H9 (cell line): ENCODE measurements at regions not wholly inside any gene's neighbourhood (a gene's known extent, or its start where the extent isn't known, plus 50 kb on each side); places are given as distances from the start of the nearest gene placed in this dataset.

Experiments used
- DNase-seq: peaks from one replicate; pipeline ENCODE4 v3.0.0-alpha.2; 2017
- H2AFZ ChIP-seq: one replicate; pipeline ENCODE4 v1.6.1; 2013; ENCODE audit warnings: mild to moderate bottlenecking, low read length, control low read depth, moderate library complexity
- H2AK5ac ChIP-seq: 2 replicates; pipeline ENCODE4 v1.6.1; 2013; ENCODE audit warnings: low read length, control low read depth, mixed read lengths; ENCODE audit not compliant: insufficient read length
- H2BK120ac ChIP-seq: one replicate; pipeline ENCODE4 v1.6.1; 2013; ENCODE audit warnings: low read depth, mild to moderate bottlenecking, low read length, control low read depth, inconsistent platforms; ENCODE audit not compliant: poor library complexity, severe bottlenecking
- H2BK12ac ChIP-seq: 2 replicates; pipeline ENCODE4 v1.6.1; 2013; ENCODE audit warnings: low read length, control low read depth, mixed read lengths, low read depth; ENCODE audit not compliant: insufficient read length
- H2BK15ac ChIP-seq: 2 replicates; pipeline ENCODE4 v1.6.1; 2013; ENCODE audit warnings: low read depth, low read length, control low read depth
- H2BK20ac ChIP-seq: one replicate; pipeline ENCODE4 v1.6.1; 2013; ENCODE audit warnings: low read depth, mild to moderate bottlenecking, low read length, control low read depth, inconsistent platforms; ENCODE audit not compliant: poor library complexity, severe bottlenecking
- H2BK5ac ChIP-seq: 2 replicates; pipeline ENCODE4 v1.6.1; 2013; ENCODE audit warnings: low read length, control low read depth, mixed read lengths; ENCODE audit not compliant: insufficient read length
- H3K14ac ChIP-seq: 2 replicates; pipeline ENCODE4 v1.6.1; 2013; ENCODE audit warnings: low read length, control low read depth; ENCODE audit not compliant: insufficient read depth
- H3K18ac ChIP-seq: 2 replicates; pipeline ENCODE4 v1.6.1; 2013; ENCODE audit warnings: low read depth, mild to moderate bottlenecking, mixed read lengths, low read length, control low read depth; ENCODE audit not compliant: insufficient read length
- H3K23ac ChIP-seq: 2 replicates; pipeline ENCODE4 v1.6.1; 2013; ENCODE audit warnings: low read length, control low read depth, mixed read lengths, low read depth; ENCODE audit not compliant: insufficient read length
- H3K23me2 ChIP-seq: 2 replicates; pipeline ENCODE4 v1.6.1; 2013; ENCODE audit warnings: low read depth, mild to moderate bottlenecking, mixed read lengths, low read length, control low read depth; ENCODE audit not compliant: insufficient read length, poor library complexity, severe bottlenecking
- H3K27ac ChIP-seq: 2 replicates; pipeline ENCODE4 v1.5.1; 2013; ENCODE audit warnings: low read length, control low read depth, mixed read lengths, low read depth; ENCODE audit not compliant: insufficient read length
- H3K27me3 ChIP-seq: 2 replicates; pipeline ENCODE4 v1.6.1; 2013; ENCODE audit warnings: low read length, control low read depth, inconsistent platforms; ENCODE audit not compliant: insufficient read depth
- H3K4ac ChIP-seq: 2 replicates; pipeline ENCODE4 v1.6.1; 2013; ENCODE audit warnings: low read depth, mild to moderate bottlenecking, control low read depth, inconsistent platforms, low read length, moderate library complexity
- H3K4me1 ChIP-seq: 2 replicates; pipeline ENCODE4 v1.6.1; 2013; ENCODE audit warnings: low read length, control low read depth, inconsistent platforms; ENCODE audit not compliant: insufficient read depth
- H3K4me2 ChIP-seq: 2 replicates; pipeline ENCODE4 v1.6.1; 2013; ENCODE audit warnings: low read length, control low read depth, mixed read lengths; ENCODE audit not compliant: insufficient read length, insufficient read depth
- H3K56ac ChIP-seq: 2 replicates; pipeline ENCODE4 v1.6.1; 2013; ENCODE audit warnings: low read depth, mild to moderate bottlenecking, mixed read lengths, low read length, control low read depth; ENCODE audit not compliant: insufficient read length
- H3K79me1 ChIP-seq: 2 replicates; pipeline ENCODE4 v1.6.1; 2013; ENCODE audit warnings: low read depth, mild to moderate bottlenecking, moderate library complexity, low read length, control low read depth, inconsistent platforms; ENCODE audit not compliant: insufficient read depth, poor library complexity, severe bottlenecking
- H3K79me2 ChIP-seq: 2 replicates; pipeline ENCODE4 v1.6.1; 2013; ENCODE audit warnings: low read length, control low read depth, inconsistent platforms; ENCODE audit not compliant: insufficient read depth
- H3K9ac ChIP-seq: 2 replicates; pipeline ENCODE4 v1.6.1; 2013; ENCODE audit warnings: low read length, control low read depth, mixed read lengths; ENCODE audit not compliant: insufficient read length; ENCODE audit errors: extremely low read depth
- H3K9me3 ChIP-seq: one replicate; pipeline ENCODE4 v1.6.1; 2013; ENCODE audit warnings: low read depth, low read length, inconsistent platforms; ENCODE audit not compliant: control insufficient read depth
- H3T11ph ChIP-seq: one replicate; pipeline ENCODE4 v1.6.1; 2013; ENCODE audit warnings: mild to moderate bottlenecking, low read length, control low read depth, inconsistent platforms
- H4K20me1 ChIP-seq: one replicate; pipeline ENCODE4 v1.6.1; 2013; ENCODE audit not compliant: control insufficient read depth, insufficient read length, insufficient read depth
- H4K5ac ChIP-seq: 2 replicates; pipeline ENCODE4 v1.6.1; 2013; ENCODE audit warnings: low read depth, mild to moderate bottlenecking, mixed read lengths, low read length, control low read depth; ENCODE audit not compliant: insufficient read length
- H4K8ac ChIP-seq: replicated peaks from 2 replicates; pipeline ENCODE4 v1.6.1; 2013; ENCODE audit warnings: low read length, control low read depth, mixed read lengths, low read depth; ENCODE audit not compliant: insufficient read length
- H4K91ac ChIP-seq: 2 replicates; pipeline ENCODE4 v1.6.1; 2013; ENCODE audit warnings: low read depth, mild to moderate bottlenecking, moderate library complexity, mixed read lengths, low read length, control low read depth; ENCODE audit not compliant: insufficient read length
- H3K27ac Mint-ChIP-seq, 3 experiments: 2 replicates in 2 of 3; 3 replicates in 1 of 3; pipeline ENCODE4 v1.8.0; 2020 to 2021; ENCODE audit warnings: mixed read lengths in 3 of 3, mild to moderate bottlenecking in 1 of 3, moderate library complexity in 1 of 3
- H3K27me3 Mint-ChIP-seq: 2 replicates; pipeline ENCODE4 v1.8.0; 2021; ENCODE audit warnings: low read depth, mild to moderate bottlenecking, moderate library complexity, mixed read lengths
- H3K36me3 Mint-ChIP-seq, 3 experiments: 2 replicates in 2 of 3; 3 replicates in 1 of 3; pipeline ENCODE4 v1.8.0; 2020 to 2021; ENCODE audit warnings: low read depth in 3 of 3, mixed read lengths in 3 of 3; ENCODE audit not compliant: insufficient read depth in 1 of 3
- H3K4me1 Mint-ChIP-seq, 2 experiments: 2 replicates each; pipeline ENCODE4 v1.8.0; 2020; ENCODE audit warnings: mixed read lengths in 2 of 2
- H3K4me3 Mint-ChIP-seq, 2 experiments: 2 replicates in 1 of 2; 3 replicates in 1 of 2; pipeline ENCODE4 v1.8.0; 2020 to 2021; ENCODE audit warnings: mild to moderate bottlenecking in 2 of 2, mixed read lengths in 2 of 2, moderate library complexity in 1 of 2
- H3K9me3 Mint-ChIP-seq, 2 experiments: 2 replicates in 1 of 2; 3 replicates in 1 of 2; pipeline ENCODE4 v1.8.0; 2020; ENCODE audit warnings: mild to moderate bottlenecking in 2 of 2, mixed read lengths in 2 of 2, moderate library complexity in 1 of 2
- CTCF ChIP-seq: fragments of 200-600 bp; sonication (generic); conservative IDR thresholded peaks from 3 replicates; pipeline ENCODE4 v1.8.0; 2021; ENCODE audit warnings: antibody characterized with exemption, mild to moderate bottlenecking
- WGBS: extraction: QIAGEN DNeasy Blood & Tissue Kit; methylation state at CpG from one replicate; pipeline ENCODE4 v1.1.7; 2013; ENCODE audit warnings: missing lambda C conversion rate, low lambda C conversion rate, mixed read lengths; ENCODE audit not compliant: insufficient read length; ENCODE audit errors: extremely low coverage; 5-methylcytosine and 5-hydroxymethylcytosine counted together

- Histone ChIP-seq H3K4me2 (peak overlapping the region; percentile 54), H3K9me3 (no peaks in the 10 kb centered on the region), H3T11ph (no peak overlapping the region), H3K9ac (no peak overlapping the region), H3K4ac (no peak overlapping the region), H3K23me2 (no peaks in the 10 kb centered on the region), H3K27me3 (no peaks in the 10 kb centered on the region), H4K20me1 (no peaks in the 10 kb centered on the region), H3K79me1 (no peaks in the 10 kb centered on the region), H2BK15ac (no peak overlapping the region), H3K27ac (peak overlapping the region; percentile 66), H4K91ac (no peak overlapping the region), H3K79me2 (no peaks in the 10 kb centered on the region), H3K14ac (no peak overlapping the region), H2AK5ac (no peak overlapping the region), H2AFZ (no peak overlapping the region), H3K18ac (no peak overlapping the region), H2BK12ac (no peak overlapping the region), H4K5ac (no peak overlapping the region), H2BK20ac (no peak overlapping the region), H3K4me1 (peaks cover 2% of the 10 kb centered on the region; the same call in 1 of the 2 replicates), H3K56ac (no peak overlapping the region), H3K23ac (no peak overlapping the region), H2BK120ac (no peak overlapping the region), H4K8ac (no peak overlapping the region), H2BK5ac (no peak overlapping the region)
- no CpG with 5 or more reads among the region's 2 CpGs for WGBS
- Mint-ChIP-seq H3K9me3 (peaks cover 8 to 10% of the 10 kb centered on the region in 2 experiments; a peak in 4 of 5 replicates), H3K4me3 (peak overlapping the region in 1 of 2 experiments; percentile 38; a peak in 2 of 5 replicates), H3K27me3 (no peaks in the 10 kb centered on the region), H3K27ac (peak overlapping the region; percentile 14 to 98 (median 88); a peak in 6 of 7 replicates), H3K36me3 (peaks cover 5 to 25% (median 22%) of the 10 kb centered on the region in 3 experiments), H3K4me1 (peaks cover 48 to 51% of the 10 kb centered on the region in 2 experiments)
- DNase-seq: peak; percentile 39
- TF ChIP-seq CTCF: no peak; the same call in 2 of the 3 replicates
Measured at GRCh38 chr21:19553919-19554615, 1150.5 kb upstream of the TMPRSS15 start.
